Osteocyte (in vitro differentiated cells): ENCODE measurements at regions not wholly inside any gene's neighbourhood (a gene's known extent, or its start where the extent isn't known, plus 50 kb on each side); places are given as distances from the start of the nearest gene placed in this dataset.

Experiments used
- DNase-seq: peaks from one replicate; pipeline ENCODE4 v3.0.0; 2021; ENCODE audit warnings: mixed read lengths; ENCODE audit not compliant: unreplicated experiment; ENCODE audit errors: extremely low spot score
- H3K27ac Mint-ChIP-seq: one replicate; pipeline ENCODE4 v1.8.0; 2021; ENCODE audit warnings: mild to moderate bottlenecking, mixed read lengths; ENCODE audit not compliant: unreplicated experiment
- H3K27me3 Mint-ChIP-seq: one replicate; pipeline ENCODE4 v1.8.0; 2021; ENCODE audit warnings: mixed read lengths; ENCODE audit not compliant: unreplicated experiment
- H3K36me3 Mint-ChIP-seq: one replicate; pipeline ENCODE4 v1.8.0; 2021; ENCODE audit warnings: mixed read lengths; ENCODE audit not compliant: unreplicated experiment
- H3K4me1 Mint-ChIP-seq: one replicate; pipeline ENCODE4 v1.8.0; 2021; ENCODE audit warnings: mixed read lengths; ENCODE audit not compliant: unreplicated experiment
- H3K4me3 Mint-ChIP-seq: one replicate; pipeline ENCODE4 v1.8.0; 2021; ENCODE audit warnings: mild to moderate bottlenecking, moderate library complexity, mixed read lengths; ENCODE audit not compliant: unreplicated experiment
- H3K9me3 Mint-ChIP-seq: one replicate; pipeline ENCODE4 v1.8.0; 2021; ENCODE audit warnings: mixed read lengths; ENCODE audit not compliant: unreplicated experiment
- TF ChIP-seq, protein P1 (sequence below): fragments of 200-600 bp; sonication (generic); IDR thresholded peaks from 2 replicates; pipeline ENCODE4 v1.5.0; 2021; ENCODE audit warnings: antibody characterized with exemption, mild to moderate bottlenecking, moderate library complexity

DNA sequence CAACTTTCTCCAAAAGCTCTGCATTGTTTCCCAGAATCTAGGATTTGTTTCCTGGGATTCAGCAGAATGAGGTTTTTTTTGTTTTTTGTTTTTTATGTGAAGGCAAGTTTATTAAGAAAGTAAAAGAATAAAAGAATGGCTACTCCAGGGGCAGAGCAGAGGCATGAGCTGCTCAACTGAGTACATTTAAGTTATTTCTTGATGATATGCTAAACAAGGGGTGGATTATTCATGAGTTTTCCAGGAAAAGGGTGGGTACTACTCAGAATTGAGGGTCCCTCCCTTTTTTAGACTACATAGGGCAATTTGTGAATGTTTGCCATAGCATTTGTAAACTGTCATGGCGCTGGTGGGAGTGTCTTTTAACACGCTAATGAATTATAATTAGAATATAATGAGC is 292.5 kb upstream of the SGK1 start:
- no peaks in the 10 kb centered on the region for H3K27me3 Mint-ChIP-seq
- peaks cover 12% of the 10 kb centered on the region for H3K4me1 Mint-ChIP-seq
- H3K4me3 Mint-ChIP-seq, result no peak overlapping the region
- DNase-seq, result no peak
- TF ChIP-seq, protein P1, sequence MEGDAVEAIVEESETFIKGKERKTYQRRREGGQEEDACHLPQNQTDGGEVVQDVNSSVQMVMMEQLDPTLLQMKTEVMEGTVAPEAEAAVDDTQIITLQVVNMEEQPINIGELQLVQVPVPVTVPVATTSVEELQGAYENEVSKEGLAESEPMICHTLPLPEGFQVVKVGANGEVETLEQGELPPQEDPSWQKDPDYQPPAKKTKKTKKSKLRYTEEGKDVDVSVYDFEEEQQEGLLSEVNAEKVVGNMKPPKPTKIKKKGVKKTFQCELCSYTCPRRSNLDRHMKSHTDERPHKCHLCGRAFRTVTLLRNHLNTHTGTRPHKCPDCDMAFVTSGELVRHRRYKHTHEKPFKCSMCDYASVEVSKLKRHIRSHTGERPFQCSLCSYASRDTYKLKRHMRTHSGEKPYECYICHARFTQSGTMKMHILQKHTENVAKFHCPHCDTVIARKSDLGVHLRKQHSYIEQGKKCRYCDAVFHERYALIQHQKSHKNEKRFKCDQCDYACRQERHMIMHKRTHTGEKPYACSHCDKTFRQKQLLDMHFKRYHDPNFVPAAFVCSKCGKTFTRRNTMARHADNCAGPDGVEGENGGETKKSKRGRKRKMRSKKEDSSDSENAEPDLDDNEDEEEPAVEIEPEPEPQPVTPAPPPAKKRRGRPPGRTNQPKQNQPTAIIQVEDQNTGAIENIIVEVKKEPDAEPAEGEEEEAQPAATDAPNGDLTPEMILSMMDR, result no peak
- H3K36me3 Mint-ChIP-seq, result no peaks in the 10 kb centered on the region
- H3K9me3 Mint-ChIP-seq, result no peaks in the 10 kb centered on the region
- H3K27ac Mint-ChIP-seq, result no peak overlapping the region

DNA sequence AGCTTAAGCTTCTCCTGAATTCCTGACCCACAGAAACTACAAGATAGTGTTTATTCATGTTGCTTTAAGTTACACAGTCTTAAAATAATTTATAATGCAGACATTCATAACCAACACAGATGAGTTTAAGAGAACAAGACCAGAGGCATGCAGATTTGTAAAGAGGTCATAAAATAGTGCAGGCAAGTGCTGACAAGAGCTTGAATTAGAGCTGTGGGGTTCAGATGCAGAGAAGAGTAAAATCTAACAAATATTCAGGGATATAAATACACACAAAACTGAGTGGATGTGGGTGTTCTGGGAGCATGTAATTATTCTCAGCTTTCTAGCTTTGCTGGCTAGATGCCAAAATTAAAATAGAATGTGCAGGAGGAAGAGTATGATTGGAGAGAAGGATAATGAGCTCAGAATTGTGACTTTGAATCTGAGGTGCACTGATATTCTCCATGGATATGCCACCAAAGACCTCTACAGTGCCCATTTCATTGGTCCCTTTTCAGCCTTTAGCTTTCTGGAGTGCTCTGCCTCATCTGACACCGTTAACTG is 291.9 kb upstream of the SGK1 start:
- Mint-ChIP-seq H3K9me3 (no peaks in the 10 kb centered on the region), H3K27ac (no peak overlapping the region), H3K36me3 (no peaks in the 10 kb centered on the region), H3K27me3 (no peaks in the 10 kb centered on the region), H3K4me1 (peaks cover 8% of the 10 kb centered on the region), H3K4me3 (no peak overlapping the region)
- DNase-seq, result no peak
- TF ChIP-seq, protein P1, result no peak

DNA sequence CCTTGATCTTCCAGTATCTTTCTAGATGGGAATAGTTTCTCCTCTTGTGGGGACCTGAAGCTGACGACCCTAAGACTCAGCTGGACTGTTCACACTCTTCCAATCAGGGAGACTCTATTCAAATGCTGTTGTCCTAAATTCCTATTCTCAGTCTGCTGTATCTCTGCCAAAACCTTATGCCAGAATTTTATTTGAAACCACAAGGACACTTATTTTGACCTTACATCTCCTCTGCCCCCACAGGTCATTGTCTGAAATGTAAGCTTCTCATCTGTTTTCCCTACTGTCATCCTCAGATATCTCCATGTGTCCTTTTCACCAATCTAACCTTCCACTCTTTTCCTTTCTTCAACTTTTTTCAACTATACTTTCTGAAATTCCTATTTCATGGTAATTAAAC is 289.5 kb upstream of the SGK1 start:
- no peaks in the 10 kb centered on the region for H3K27me3 Mint-ChIP-seq
- H3K9me3 Mint-ChIP-seq, result no peaks in the 10 kb centered on the region
- no peak for DNase-seq

DNA sequence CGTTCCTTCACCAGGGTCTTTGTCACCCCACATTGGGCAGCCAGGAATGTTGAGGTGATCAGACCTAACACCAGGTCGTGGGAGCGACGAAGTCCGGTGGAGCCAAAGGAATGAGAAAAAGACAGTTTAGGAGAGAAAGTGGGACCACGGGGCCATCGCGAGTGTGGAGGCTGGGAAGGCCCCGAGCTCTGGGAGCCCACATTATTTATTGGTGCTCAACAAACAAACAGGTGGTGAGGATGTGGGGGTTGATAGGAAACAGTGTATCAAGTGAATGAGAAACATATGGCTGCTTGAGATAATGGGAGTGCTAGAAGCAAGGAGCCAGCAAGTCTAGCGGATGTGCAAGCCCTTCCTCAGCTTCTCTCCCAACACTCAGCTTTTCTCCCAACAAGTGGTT is 287.1 kb upstream of the SGK1 start:
- H3K4me3 Mint-ChIP-seq, result no peak overlapping the region
- no peak overlapping the region for H3K27ac Mint-ChIP-seq
- DNase-seq, result no peak
- H3K36me3 Mint-ChIP-seq, result peaks cover 5% of the 10 kb centered on the region
- no peaks in the 10 kb centered on the region for H3K4me1 Mint-ChIP-seq
- TF ChIP-seq, protein P1, result no peak
- no peaks in the 10 kb centered on the region for H3K27me3 Mint-ChIP-seq
- H3K9me3 Mint-ChIP-seq, result peaks cover 7% of the 10 kb centered on the region

More for the DNA sequence above, 289.5 kb upstream of the SGK1 start:
- TF ChIP-seq, protein P1, result no peak
- no peak overlapping the region for H3K4me3 Mint-ChIP-seq
- H3K36me3 Mint-ChIP-seq, result no peaks in the 10 kb centered on the region
- H3K27ac Mint-ChIP-seq, result no peak overlapping the region
- peaks cover 5% of the 10 kb centered on the region for H3K4me1 Mint-ChIP-seq

DNA sequence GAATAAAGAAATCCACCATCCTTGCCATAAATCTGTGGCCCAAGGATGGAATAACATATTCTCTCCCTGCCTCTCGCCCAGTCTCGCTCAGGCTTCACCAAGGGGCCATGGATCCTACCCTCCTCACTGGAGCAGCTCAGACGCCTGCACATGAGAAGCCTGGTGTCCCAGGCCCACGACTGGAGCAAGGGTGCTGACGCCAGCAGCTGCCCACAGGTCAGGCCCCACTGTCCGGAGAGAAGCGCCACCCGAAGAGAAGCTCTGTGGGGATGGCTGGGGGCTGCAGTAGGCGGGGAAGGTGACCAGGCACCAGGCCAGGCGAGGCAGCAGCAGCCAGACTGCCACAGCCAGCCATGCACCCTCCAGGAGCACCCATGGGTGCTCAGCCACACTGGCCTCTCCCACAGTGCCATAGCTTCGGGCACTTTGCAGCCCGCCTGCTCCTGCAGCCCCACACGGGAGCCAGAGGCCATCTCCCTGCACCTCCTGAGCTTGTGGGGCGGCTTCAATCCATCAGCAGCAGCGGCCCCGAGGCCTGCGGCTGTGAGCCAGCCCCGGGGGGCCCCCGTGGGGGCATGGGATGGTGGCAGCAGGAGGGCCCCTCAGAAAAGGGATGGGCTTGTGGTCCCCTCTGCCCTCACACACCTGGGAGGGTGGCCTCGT is 286.2 kb upstream of the SGK1 start:
- H3K27ac Mint-ChIP-seq, result no peak overlapping the region
- peaks cover 5% of the 10 kb centered on the region for H3K36me3 Mint-ChIP-seq
- TF ChIP-seq, protein P1, result no peak
- no peaks in the 10 kb centered on the region for H3K4me1 Mint-ChIP-seq
- H3K9me3 Mint-ChIP-seq, result peaks cover 7% of the 10 kb centered on the region
- no peak for DNase-seq
- no peaks in the 10 kb centered on the region for H3K27me3 Mint-ChIP-seq
- no peak overlapping the region for H3K4me3 Mint-ChIP-seq
